ENCODE measurements at regions not wholly inside any gene's neighbourhood (a gene's known extent, or its start where the extent isn't known, plus 50 kb on each side); places are given as distances from the start of the nearest gene placed in this dataset.

- Mint-ChIP-seq H3K4me3 (no peak overlapping the region), H3K36me3 (peaks cover 10% of the 10 kb centered on the region), H3K9me3 (no peaks in the 10 kb centered on the region), H3K27me3 (peaks cover 0 to 4% of the 10 kb centered on the region in 2 donors), H3K4me1 (peaks cover 6 to 24% (median 17%) of the 10 kb centered on the region in 3 donors), H3K27ac (no peak overlapping the region)
- POLR2A ChIA-PET: no interaction called here
- ATAC-seq (replicated peaks in 1 of 4) (no peak), DNase-seq (no peak)
- no peaks in the 10 kb centered on the region for H3K36me3 ChIP-seq (ENCODE audit: control insufficient read depth in 2 of 2, extremely low read depth in 1 of 2, insufficient read depth in 1 of 2, low read length in 1 of 2)
- H3K4me3 ChIP-seq (ENCODE audit: control insufficient read depth in 1 of 2, extremely low read depth in 1 of 2, low read length in 1 of 2): no peak overlapping the region
- H3K27ac ChIP-seq (ENCODE audit: low read length): no peak overlapping the region
- H3K9me3 ChIP-seq: no peaks in the 10 kb centered on the region
- peaks cover 0 to 3% of the 10 kb centered on the region in 2 experiments for H3K27me3 ChIP-seq (replicated peaks in 1 of 2; ENCODE audit: control insufficient read depth in 2 of 2, extremely low read depth in 1 of 2, insufficient read depth in 2 of 2, low read length in 1 of 2)
- CTCF ChIA-PET: no interaction called here
- H3K4me1 ChIP-seq (ENCODE audit: control insufficient read depth in 1 of 2, extremely low read depth in 1 of 2, insufficient read depth in 2 of 2, low read length in 2 of 2): peaks cover 0 to 3% of the 10 kb centered on the region in 2 experiments
- no CpG with 5 or more reads among the region's 4 CpGs for WGBS (ENCODE audit: insufficient coverage)
Measured at GRCh38 chr9:555493-555892, 286.0 kb upstream of the DMRT1 start.

- ATAC-seq (replicated peaks in 1 of 4) (no peak), DNase-seq (no peak)
- H3K4me1 Mint-ChIP-seq: peaks cover 6 to 27% (median 22%) of the 10 kb centered on the region in 3 donors
- Histone ChIP-seq H3K36me3 (ENCODE audit: control insufficient read depth in 2 of 2, extremely low read depth in 1 of 2, insufficient read depth in 1 of 2, low read length in 1 of 2) (no peaks in the 10 kb centered on the region), H3K27me3 (replicated peaks in 1 of 2; ENCODE audit: control insufficient read depth in 2 of 2, extremely low read depth in 1 of 2, insufficient read depth in 2 of 2, low read length in 1 of 2) (peaks cover 0 to 3% of the 10 kb centered on the region in 2 experiments), H3K27ac (ENCODE audit: low read length) (no peak overlapping the region), H3K4me1 (ENCODE audit: control insufficient read depth in 1 of 2, extremely low read depth in 1 of 2, insufficient read depth in 2 of 2, low read length in 2 of 2) (peaks cover 0 to 3% of the 10 kb centered on the region in 2 experiments), H3K9me3 (no peaks in the 10 kb centered on the region), H3K4me3 (ENCODE audit: control insufficient read depth in 1 of 2, extremely low read depth in 1 of 2, low read length in 1 of 2) (no peak overlapping the region)
- POLR2A ChIA-PET: no interaction called here
- H3K36me3 Mint-ChIP-seq: peaks cover 3% of the 10 kb centered on the region
- CTCF ChIA-PET: no interaction called here
- no peaks in the 10 kb centered on the region for H3K9me3 Mint-ChIP-seq
- no peak overlapping the region for H3K4me3 Mint-ChIP-seq
- WGBS (ENCODE audit: insufficient coverage): no CpG with 5 or more reads among the region's 3 CpGs
- H3K27me3 Mint-ChIP-seq: peaks cover 0 to 4% of the 10 kb centered on the region in 2 donors
- H3K27ac Mint-ChIP-seq: no peak overlapping the region
Measured at GRCh38 chr9:556199-556598, 285.3 kb upstream of the DMRT1 start.

- no peak overlapping the region for H3K4me3 ChIP-seq (ENCODE audit: control insufficient read depth in 1 of 2, extremely low read depth in 1 of 2, low read length in 1 of 2)
- Mint-ChIP-seq H3K27ac (no peak overlapping the region), H3K4me1 (peaks cover 6 to 27% (median 22%) of the 10 kb centered on the region in 3 donors), H3K9me3 (no peaks in the 10 kb centered on the region), H3K36me3 (peaks cover 3% of the 10 kb centered on the region), H3K4me3 (no peak overlapping the region), H3K27me3 (peaks cover 0 to 4% of the 10 kb centered on the region in 2 donors)
- 67% methylated on average over 1 of the region's 2 CpGs for WGBS (ENCODE audit: insufficient coverage)
- no peaks in the 10 kb centered on the region for H3K36me3 ChIP-seq (ENCODE audit: control insufficient read depth in 2 of 2, extremely low read depth in 1 of 2, insufficient read depth in 1 of 2, low read length in 1 of 2)
- peaks cover 0 to 3% of the 10 kb centered on the region in 2 experiments for H3K27me3 ChIP-seq (replicated peaks in 1 of 2; ENCODE audit: control insufficient read depth in 2 of 2, extremely low read depth in 1 of 2, insufficient read depth in 2 of 2, low read length in 1 of 2)
- H3K9me3 ChIP-seq: no peaks in the 10 kb centered on the region
- ChIA-PET POLR2A (no interaction called here), CTCF (no interaction called here)
- no peak overlapping the region for H3K27ac ChIP-seq (ENCODE audit: low read length)
- DNase-seq: no peak
- ATAC-seq (replicated peaks in 1 of 4): no peak
- H3K4me1 ChIP-seq (ENCODE audit: control insufficient read depth in 1 of 2, extremely low read depth in 1 of 2, insufficient read depth in 2 of 2, low read length in 2 of 2): peaks cover 0 to 3% of the 10 kb centered on the region in 2 experiments
Measured at GRCh38 chr9:556675-557074, 284.8 kb upstream of the DMRT1 start.

- Mint-ChIP-seq H3K36me3 (peaks cover 3% of the 10 kb centered on the region), H3K27ac (no peak overlapping the region), H3K4me3 (no peak overlapping the region), H3K9me3 (no peaks in the 10 kb centered on the region), H3K4me1 (peaks cover 6 to 27% (median 22%) of the 10 kb centered on the region in 3 donors), H3K27me3 (peaks cover 0 to 1% of the 10 kb centered on the region in 2 donors)
- Histone ChIP-seq H3K27me3 (replicated peaks in 1 of 2; ENCODE audit: control insufficient read depth in 2 of 2, extremely low read depth in 1 of 2, insufficient read depth in 2 of 2, low read length in 1 of 2) (peaks cover 0 to 3% of the 10 kb centered on the region in 2 experiments), H3K27ac (ENCODE audit: low read length) (no peak overlapping the region), H3K4me3 (ENCODE audit: control insufficient read depth in 1 of 2, extremely low read depth in 1 of 2, low read length in 1 of 2) (no peak overlapping the region), H3K9me3 (no peaks in the 10 kb centered on the region), H3K36me3 (ENCODE audit: control insufficient read depth in 2 of 2, extremely low read depth in 1 of 2, insufficient read depth in 1 of 2, low read length in 1 of 2) (no peaks in the 10 kb centered on the region), H3K4me1 (ENCODE audit: control insufficient read depth in 1 of 2, extremely low read depth in 1 of 2, insufficient read depth in 2 of 2, low read length in 2 of 2) (peaks cover 0 to 3% of the 10 kb centered on the region in 2 experiments)
- no peak for ATAC-seq (replicated peaks in 1 of 4)
- no peak for DNase-seq
- 89% methylated on average over 3 of the region's 9 CpGs for WGBS (ENCODE audit: insufficient coverage)
- POLR2A ChIA-PET: no interaction called here
- CTCF ChIA-PET: no interaction called here
Measured at GRCh38 chr9:557601-558201, 283.8 kb upstream of the DMRT1 start.

- Mint-ChIP-seq H3K36me3 (peaks cover 18% of the 10 kb centered on the region), H3K4me3 (no peak overlapping the region), H3K4me1 (peaks cover 6 to 36% (median 22%) of the 10 kb centered on the region in 3 donors), H3K27me3 (peaks cover 1 to 4% of the 10 kb centered on the region in 2 donors), H3K27ac (no peak overlapping the region), H3K9me3 (peaks cover 0 to 9% (median 0%) of the 10 kb centered on the region in 3 donors)
- Histone ChIP-seq H3K27ac (ENCODE audit: low read length) (no peak overlapping the region), H3K36me3 (ENCODE audit: control insufficient read depth in 2 of 2, extremely low read depth in 1 of 2, insufficient read depth in 1 of 2, low read length in 1 of 2) (no peaks in the 10 kb centered on the region), H3K27me3 (replicated peaks in 1 of 2; ENCODE audit: control insufficient read depth in 2 of 2, extremely low read depth in 1 of 2, insufficient read depth in 2 of 2, low read length in 1 of 2) (peaks cover 0 to 3% of the 10 kb centered on the region in 2 experiments), H3K4me3 (ENCODE audit: control insufficient read depth in 1 of 2, extremely low read depth in 1 of 2, low read length in 1 of 2) (no peak overlapping the region), H3K4me1 (ENCODE audit: control insufficient read depth in 1 of 2, extremely low read depth in 1 of 2, insufficient read depth in 2 of 2, low read length in 2 of 2) (peaks cover 0 to 3% of the 10 kb centered on the region in 2 experiments), H3K9me3 (no peaks in the 10 kb centered on the region)
- DNase-seq (no peak), ATAC-seq (replicated peaks in 1 of 4) (no peak)
- POLR2A ChIA-PET: no interaction called here
- CTCF ChIA-PET: no interaction called here
- WGBS (ENCODE audit: insufficient coverage): no CpG with 5 or more reads among the region's 1 CpG
Measured at GRCh38 chr9:561427-561826, 280.1 kb upstream of the DMRT1 start.

- Mint-ChIP-seq H3K4me3 (no peak overlapping the region), H3K27ac (no peak overlapping the region), H3K4me1 (peaks cover 6 to 48% (median 35%) of the 10 kb centered on the region in 3 donors), H3K36me3 (peaks cover 21% of the 10 kb centered on the region), H3K9me3 (peaks cover 0 to 12% (median 0%) of the 10 kb centered on the region in 3 donors), H3K27me3 (peaks cover 1 to 4% of the 10 kb centered on the region in 2 donors)
- ATAC-seq (replicated peaks in 1 of 4): no peak
- no peak overlapping the region for H3K4me3 ChIP-seq (ENCODE audit: control insufficient read depth in 1 of 2, extremely low read depth in 1 of 2, low read length in 1 of 2)
- H3K4me1 ChIP-seq (ENCODE audit: control insufficient read depth in 1 of 2, extremely low read depth in 1 of 2, insufficient read depth in 2 of 2, low read length in 2 of 2): peaks cover 0 to 7% of the 10 kb centered on the region in 2 experiments
- H3K36me3 ChIP-seq (ENCODE audit: control insufficient read depth in 2 of 2, extremely low read depth in 1 of 2, insufficient read depth in 1 of 2, low read length in 1 of 2): no peaks in the 10 kb centered on the region
- H3K27me3 ChIP-seq (replicated peaks in 1 of 2; ENCODE audit: control insufficient read depth in 2 of 2, extremely low read depth in 1 of 2, insufficient read depth in 2 of 2, low read length in 1 of 2): no peaks in the 10 kb centered on the region
- ChIA-PET CTCF (no interaction called here), POLR2A (no interaction called here)
- WGBS (ENCODE audit: insufficient coverage): no CpG with 5 or more reads among the region's 1 CpG
- H3K27ac ChIP-seq (ENCODE audit: low read length): no peak overlapping the region
- H3K9me3 ChIP-seq: no peaks in the 10 kb centered on the region
- no peak for DNase-seq
Measured at GRCh38 chr9:563200-563599, 278.3 kb upstream of the DMRT1 start.
